GM19452 (cell line): ENCODE measurements at regions not wholly inside any gene's neighbourhood (a gene's known extent, or its start where the extent isn't known, plus 50 kb on each side); places are given as distances from the start of the nearest gene placed in this dataset.
"Not testable (repeated sequence)": the region's sequence is repeated elsewhere in the genome, so short reads cannot be mapped to it uniquely, and the experiment has no call there.

Experiments used
- ATAC-seq: cut with Tn5 transposase; IDR thresholded peaks from one replicate; pipeline ENCODE4 v1.9.1; 2021; ENCODE audit not compliant: unreplicated experiment

DNA sequence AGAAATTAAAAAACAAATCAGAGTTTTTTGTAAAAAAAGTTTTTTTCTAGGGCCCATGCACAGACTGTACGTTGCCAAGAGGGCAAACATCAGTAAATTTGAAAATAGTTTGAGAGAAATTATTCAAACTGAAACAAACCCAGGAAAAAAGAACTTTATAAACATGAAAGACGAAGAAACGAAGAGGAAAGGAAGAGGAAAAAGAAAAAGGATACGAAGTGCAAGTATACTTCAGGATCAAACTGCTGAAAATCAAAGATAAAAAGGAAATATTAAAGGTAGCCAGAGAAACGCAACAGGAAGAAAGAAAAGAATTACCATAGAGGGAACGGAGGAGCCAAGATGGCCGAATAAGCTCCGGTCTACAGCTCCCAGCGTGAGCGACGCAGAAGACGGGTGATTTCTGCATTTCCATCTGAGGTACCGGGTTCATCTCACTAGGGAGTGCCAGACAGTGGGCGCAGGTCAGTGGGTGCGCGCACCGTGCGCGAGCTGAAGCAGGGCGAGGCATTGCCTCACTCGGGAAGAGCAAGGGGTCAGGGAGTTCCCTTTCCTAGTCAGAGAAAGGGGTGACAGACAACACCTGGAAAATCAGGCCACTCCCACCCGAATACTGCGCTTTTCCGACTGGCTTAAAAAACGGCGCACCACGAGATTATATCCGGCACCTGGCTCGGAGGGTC, 94.4 kb upstream of the GAS1 start:
- ATAC-seq = not testable (repeated sequence)

GRCh38 chr9:87049929-87050608, 102.8 kb upstream of the GAS1 start:
- not testable (repeated sequence) for ATAC-seq

DNA sequence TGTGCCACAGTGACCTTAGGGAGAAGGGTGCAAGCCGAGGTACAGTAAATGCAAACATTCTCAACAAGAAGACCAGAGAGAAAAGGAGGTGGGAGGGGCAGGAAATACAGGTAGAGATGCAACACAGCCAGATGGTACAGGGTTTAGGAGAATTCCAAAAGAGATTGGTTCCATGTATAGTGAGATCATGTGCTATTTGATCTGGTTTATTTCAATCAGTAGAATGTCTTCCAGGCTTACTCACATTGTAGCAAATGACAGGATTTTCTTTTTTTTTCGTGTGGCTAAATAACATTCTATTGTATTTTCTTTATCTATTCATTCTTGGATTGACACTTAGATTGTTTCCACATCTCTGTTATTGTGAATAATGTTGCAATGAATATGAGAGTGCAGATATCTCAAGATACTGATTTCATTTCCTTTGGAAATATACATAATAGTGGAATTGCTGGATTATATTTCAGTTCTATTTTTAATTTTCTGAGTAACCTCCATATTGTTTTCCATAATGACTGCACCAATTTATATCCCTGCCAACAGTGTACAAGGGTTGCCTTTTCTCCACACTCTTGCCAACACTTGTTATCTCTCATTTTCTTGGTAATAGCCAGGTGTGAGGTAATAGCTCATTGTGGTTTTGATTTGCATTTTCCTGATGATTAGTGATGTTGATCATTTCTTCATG, 107.8 kb upstream of the GAS1 start:
- ATAC-seq = no peak

DNA sequence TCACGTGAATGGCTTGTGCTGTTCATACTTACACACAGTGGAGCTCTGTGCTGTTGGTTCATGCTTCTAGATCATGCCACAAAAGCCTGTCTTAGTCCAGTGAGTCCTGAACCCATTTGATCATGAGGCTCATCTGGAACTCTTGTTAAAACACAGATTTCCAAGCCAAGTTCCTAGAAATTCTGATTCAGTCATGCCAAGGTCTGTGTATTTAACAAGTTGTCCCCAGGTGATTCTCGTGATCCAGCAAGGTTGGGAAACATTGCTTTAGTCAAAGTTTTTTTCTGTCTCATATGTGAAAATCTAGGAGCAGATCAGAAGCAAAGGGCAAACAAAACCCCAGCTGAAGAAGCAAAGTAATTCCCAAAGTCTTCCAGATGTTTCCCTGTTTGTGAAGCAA, 112.5 kb upstream of the GAS1 start:
- ATAC-seq = no peak

- ATAC-seq = no peak
These were observed 115.4 kb upstream of the GAS1 start for GRCh38 chr9:87062746-87063145.

DNA sequence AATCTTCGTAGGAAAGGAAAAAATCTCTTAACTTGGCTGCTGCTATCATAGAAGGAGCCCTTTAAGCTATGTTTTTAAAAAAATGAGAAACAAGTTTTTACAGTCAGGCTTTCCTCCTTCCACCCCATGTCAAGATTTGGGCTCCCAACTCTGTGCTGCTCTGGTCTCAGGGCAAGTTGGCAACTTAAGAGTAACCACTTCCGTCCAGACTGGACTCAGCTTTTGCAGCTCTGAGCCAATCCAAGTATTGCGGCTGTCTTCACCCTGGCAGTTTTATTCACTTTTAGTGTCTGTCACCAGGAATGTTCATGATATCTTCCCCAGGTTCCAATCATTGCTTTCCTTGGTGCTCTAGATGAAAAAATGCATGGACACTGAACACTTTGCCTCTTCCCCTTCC, 115.9 kb upstream of the GAS1 start:
- no peak for ATAC-seq

- no peak for ATAC-seq
These were observed 116.6 kb upstream of the GAS1 start for GRCh38 chr9:87063871-87064270.

GRCh38 chr9:87064311-87064710, 117.0 kb upstream of the GAS1 start:
- no peak for ATAC-seq

GRCh38 chr9:87065981-87066380, 118.7 kb upstream of the GAS1 start:
- no peak for ATAC-seq

DNA sequence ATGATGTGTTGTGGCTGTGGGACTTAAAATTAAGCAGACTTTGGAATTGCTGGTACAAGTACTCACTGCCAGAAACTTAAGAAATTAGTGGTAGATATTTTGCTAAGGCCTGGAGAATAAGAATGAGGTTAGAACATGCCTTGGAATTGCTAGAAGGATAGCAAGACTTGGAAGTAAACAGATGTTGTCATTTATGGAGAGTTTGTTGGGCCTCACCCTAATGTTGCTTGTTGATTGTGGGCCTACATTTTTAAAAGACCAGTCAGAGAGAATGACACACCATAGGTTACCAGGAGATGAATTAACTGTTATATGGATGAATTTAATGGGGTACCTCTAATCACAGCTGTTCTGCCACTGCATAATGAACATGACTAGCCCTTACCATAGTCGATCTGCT, 120.1 kb upstream of the GAS1 start:
- ATAC-seq = no peak

- ATAC-seq = no peak
These were observed 121.0 kb upstream of the GAS1 start for GRCh38 chr9:87068177-87068840.

- ATAC-seq = no peak
These were observed 122.4 kb upstream of the GAS1 start for GRCh38 chr9:87069690-87070089.

GRCh38 chr9:87070336-87070735, 123.0 kb upstream of the GAS1 start:
- no peak for ATAC-seq

DNA sequence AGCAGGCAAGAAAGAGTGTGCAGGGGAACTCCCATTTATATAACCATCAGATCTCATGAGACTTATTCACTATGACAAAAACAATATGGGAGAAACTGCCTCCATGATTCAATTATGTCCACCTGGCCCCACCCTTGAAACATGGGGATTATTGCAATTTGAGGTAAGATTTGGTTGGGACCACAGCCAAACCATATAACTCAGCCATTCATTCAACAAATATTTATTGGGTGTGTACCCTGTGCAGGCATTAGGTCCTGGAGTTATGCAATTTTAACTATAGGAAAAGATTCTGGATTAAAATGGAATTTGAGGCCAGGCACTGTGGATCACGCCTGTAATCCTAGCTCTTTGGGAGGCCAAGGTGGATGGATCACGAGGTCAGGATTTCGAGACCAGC, 124.2 kb upstream of the GAS1 start:
- no peak for ATAC-seq

GRCh38 chr9:87073692-87074091, 126.4 kb upstream of the GAS1 start:
- ATAC-seq = no peak

- ATAC-seq = no peak
These were observed 128.2 kb upstream of the GAS1 start for GRCh38 chr9:87075537-87075936.

DNA sequence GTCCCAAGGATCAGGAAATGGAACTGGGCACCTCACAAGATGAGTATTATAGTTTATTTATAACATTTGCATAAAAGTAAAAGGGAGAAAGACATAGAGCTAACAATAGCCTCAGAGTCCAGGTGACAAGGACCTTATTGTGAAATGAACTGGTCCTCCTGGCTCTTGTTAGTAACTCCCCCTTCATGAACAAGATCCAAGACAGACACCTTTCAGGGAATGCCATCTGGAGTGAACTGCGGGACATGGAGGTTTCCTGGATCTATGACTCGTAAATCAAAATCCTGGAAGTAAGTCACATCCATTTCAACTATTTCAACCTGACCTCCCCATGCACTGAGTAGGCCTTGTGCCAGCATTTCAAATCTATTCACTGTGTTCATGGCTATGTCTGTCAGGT, 129.5 kb upstream of the GAS1 start:
- ATAC-seq = no peak

- ATAC-seq = no peak
These were observed 130.7 kb upstream of the GAS1 start for GRCh38 chr9:87077986-87078385.

GRCh38 chr9:87080512-87081264, 133.4 kb upstream of the GAS1 start:
- ATAC-seq = no peak

DNA sequence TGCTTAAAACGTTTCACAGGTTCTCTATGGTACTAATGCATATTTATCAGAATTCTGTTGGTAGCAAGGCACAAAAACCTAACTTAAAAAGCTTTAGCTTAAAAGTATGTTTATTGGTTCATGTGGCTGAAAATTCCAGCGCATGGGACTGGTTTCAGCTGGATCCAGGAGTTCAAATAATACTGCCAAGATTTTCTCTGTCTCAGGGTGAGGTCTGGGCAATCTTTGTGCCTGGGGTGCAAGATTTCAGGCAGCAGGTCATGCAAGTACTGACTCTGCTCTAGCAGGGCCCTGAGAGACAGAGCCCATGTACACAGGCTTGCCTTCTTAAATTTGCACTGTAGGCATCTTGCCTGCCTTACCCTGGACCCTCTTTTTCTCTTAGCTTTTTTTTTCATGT, 134.2 kb upstream of the GAS1 start:
- no peak for ATAC-seq

GRCh38 chr9:87083986-87084385, 136.7 kb upstream of the GAS1 start:
- no peak for ATAC-seq
